ENCODE measurements at regions not wholly inside any gene's neighbourhood (a gene's known extent, or its start where the extent isn't known, plus 50 kb on each side); places are given as distances from the start of the nearest gene placed in this dataset.

DNA sequence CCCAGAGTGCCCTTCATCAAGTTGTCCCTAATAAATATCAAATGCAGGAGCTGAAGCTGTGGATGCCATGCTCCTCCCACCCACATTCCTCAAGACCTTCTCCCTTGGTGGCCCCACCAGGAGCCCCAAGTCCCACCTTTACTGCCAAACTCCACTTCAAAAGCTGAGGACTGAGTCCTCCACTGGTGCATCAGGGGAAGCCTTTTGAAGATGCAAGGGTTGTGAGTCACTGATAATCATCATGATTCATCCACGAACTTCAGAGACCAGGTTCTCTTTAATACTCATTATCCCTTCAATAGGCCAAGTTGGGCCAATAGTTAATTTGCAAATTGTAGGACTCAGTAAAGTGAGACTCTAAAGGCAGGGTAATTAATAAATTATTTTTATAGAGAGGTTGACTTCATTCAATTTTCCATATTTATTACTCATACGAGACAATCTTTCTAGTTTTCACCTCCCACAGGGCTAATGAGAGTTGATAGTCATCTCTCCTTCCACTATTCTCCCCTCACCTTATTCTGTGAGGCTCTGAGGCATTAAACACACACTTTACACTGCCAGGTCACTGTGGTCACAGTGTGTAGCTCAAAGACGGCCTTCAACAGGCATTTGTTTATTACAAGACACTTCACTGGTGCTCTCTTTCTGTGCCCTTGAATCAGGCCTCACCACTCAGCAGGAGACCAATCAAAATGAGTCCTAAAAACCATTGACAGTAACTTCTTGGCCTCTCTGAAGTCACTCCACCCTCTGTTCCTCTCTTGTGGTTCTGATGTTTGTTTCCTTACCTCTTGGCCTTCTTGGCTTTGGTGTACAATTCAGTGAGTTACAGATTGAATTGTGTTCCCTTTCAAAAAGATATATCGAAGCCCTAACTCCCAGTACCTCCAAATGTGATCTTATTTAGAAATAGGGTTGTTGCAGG, 99.9 kb downstream of the TRIB2 start:
- no peak overlapping the region for H3K27ac ChIP-seq (ENCODE audit: low read length)

DNA sequence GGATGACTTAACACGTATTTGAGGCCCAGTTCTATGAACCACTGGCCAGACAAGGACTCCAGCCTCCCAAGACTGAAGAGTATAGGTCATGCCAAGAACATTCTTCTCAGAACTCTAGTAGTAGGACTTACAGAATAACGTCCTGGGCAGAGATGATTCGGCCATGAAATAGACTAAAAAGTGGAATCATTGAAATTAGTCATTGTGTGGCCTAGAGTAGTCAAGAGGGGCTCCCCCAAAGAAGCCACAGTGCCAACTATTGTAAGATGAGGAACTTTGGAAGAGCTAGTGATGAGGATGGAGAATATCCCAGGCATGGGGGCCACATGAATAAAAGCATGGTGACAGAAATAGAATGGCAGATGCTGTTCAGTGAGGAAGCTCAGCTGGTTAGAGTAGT, 101.1 kb downstream of the TRIB2 start:
- Histone ChIP-seq H3K9me3 (ENCODE audit: control insufficient read depth in 1 of 2, low read length in 2 of 2) (no peaks in the 10 kb centered on the region), H3K4me3 (ENCODE audit: low read depth in 1 of 2, low read length in 2 of 2) (no peak overlapping the region), H3K27ac (ENCODE audit: low read length) (no peak overlapping the region), H3K4me1 (ENCODE audit: control insufficient read depth in 1 of 2, insufficient read depth in 2 of 2, low read length in 2 of 2) (peaks cover 0 to 11% of the 10 kb centered on the region in 2 donors), H3K36me3 (ENCODE audit: control insufficient read depth in 1 of 2, insufficient read depth in 2 of 2, low read length in 2 of 2) (peaks cover 0 to 4% of the 10 kb centered on the region in 2 donors), H3K27me3 (ENCODE audit: low read depth, low read length) (no peaks in the 10 kb centered on the region)

More for the DNA sequence above, 99.9 kb downstream of the TRIB2 start:
- no peaks in the 10 kb centered on the region for H3K9me3 ChIP-seq (ENCODE audit: control insufficient read depth in 1 of 2, low read length in 2 of 2)
- H3K4me1 ChIP-seq (ENCODE audit: control insufficient read depth in 1 of 2, insufficient read depth in 2 of 2, low read length in 2 of 2): peaks cover 0 to 11% of the 10 kb centered on the region in 2 donors
- H3K4me3 ChIP-seq (ENCODE audit: low read depth in 1 of 2, low read length in 2 of 2): no peak overlapping the region
- peaks cover 0 to 4% of the 10 kb centered on the region in 2 donors for H3K36me3 ChIP-seq (ENCODE audit: control insufficient read depth in 1 of 2, insufficient read depth in 2 of 2, low read length in 2 of 2)
- H3K27me3 ChIP-seq (ENCODE audit: low read depth, low read length): no peaks in the 10 kb centered on the region

- peaks cover 0 to 4% of the 10 kb centered on the region in 2 donors for H3K36me3 ChIP-seq (ENCODE audit: control insufficient read depth in 1 of 2, insufficient read depth in 2 of 2, low read length in 2 of 2)
- peaks cover 0 to 11% of the 10 kb centered on the region in 2 donors for H3K4me1 ChIP-seq (ENCODE audit: control insufficient read depth in 1 of 2, insufficient read depth in 2 of 2, low read length in 2 of 2)
- H3K27ac ChIP-seq (ENCODE audit: low read length): peak overlapping the region; percentile 19
- H3K27me3 ChIP-seq (ENCODE audit: low read depth, low read length): no peaks in the 10 kb centered on the region
- no peak overlapping the region for H3K4me3 ChIP-seq (ENCODE audit: low read depth in 1 of 2, low read length in 2 of 2)
- H3K9me3 ChIP-seq (ENCODE audit: control insufficient read depth in 1 of 2, low read length in 2 of 2): no peaks in the 10 kb centered on the region
Observed at GRCh38 chr2:12818416-12819102, 101.8 kb downstream of the TRIB2 start.

DNA sequence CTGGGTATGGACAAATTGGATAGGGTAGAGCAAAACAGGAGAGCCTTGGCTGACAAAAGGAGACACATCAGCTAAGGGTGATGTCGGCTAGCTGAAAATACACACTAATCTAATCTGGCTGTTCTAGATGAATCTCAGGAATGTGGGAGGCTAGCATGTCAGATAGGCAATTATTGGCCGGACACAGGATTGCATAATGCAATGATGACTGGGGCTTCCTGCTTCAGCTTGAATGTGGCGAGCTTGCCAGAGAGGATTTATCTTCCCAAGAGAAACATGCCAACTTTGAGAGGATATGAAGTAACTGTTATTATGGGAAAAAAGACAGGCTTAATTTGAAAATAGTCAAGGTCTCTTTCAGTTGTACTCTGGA, 102.4 kb downstream of the TRIB2 start:
- no peaks in the 10 kb centered on the region for H3K9me3 ChIP-seq (ENCODE audit: control insufficient read depth in 1 of 2, low read length in 2 of 2)
- H3K36me3 ChIP-seq (ENCODE audit: control insufficient read depth in 1 of 2, insufficient read depth in 2 of 2, low read length in 2 of 2): peaks cover 0 to 4% of the 10 kb centered on the region in 2 donors
- no peaks in the 10 kb centered on the region for H3K27me3 ChIP-seq (ENCODE audit: low read depth, low read length)
- H3K4me1 ChIP-seq (ENCODE audit: control insufficient read depth in 1 of 2, insufficient read depth in 2 of 2, low read length in 2 of 2): peaks cover 0 to 12% of the 10 kb centered on the region in 2 donors
- H3K4me3 ChIP-seq (ENCODE audit: low read depth in 1 of 2, low read length in 2 of 2): no peak overlapping the region
- peak overlapping the region; percentile 48 for H3K27ac ChIP-seq (ENCODE audit: low read length)

DNA sequence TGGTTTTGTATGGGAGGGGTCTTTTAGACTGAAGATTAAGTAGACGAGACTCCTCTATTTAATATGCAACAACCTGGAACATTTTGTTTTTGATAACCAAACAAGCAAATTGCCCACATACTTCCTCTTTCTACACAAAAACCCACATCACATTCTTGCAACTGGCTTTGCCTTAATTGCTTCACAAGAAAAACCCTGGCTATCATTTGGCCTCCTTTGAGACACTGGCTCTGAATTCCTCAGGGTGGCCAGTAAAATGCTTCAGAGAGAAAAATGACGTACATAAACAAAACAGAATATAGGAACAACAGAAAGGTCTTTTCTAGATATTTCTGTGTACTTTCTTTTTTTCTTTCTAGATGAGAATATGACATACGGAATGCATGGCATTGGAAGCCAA, 103.0 kb downstream of the TRIB2 start:
- Histone ChIP-seq H3K9me3 (ENCODE audit: control insufficient read depth in 1 of 2, low read length in 2 of 2) (no peaks in the 10 kb centered on the region), H3K36me3 (ENCODE audit: control insufficient read depth in 1 of 2, insufficient read depth in 2 of 2, low read length in 2 of 2) (peaks cover 0 to 4% of the 10 kb centered on the region in 2 donors), H3K27me3 (ENCODE audit: low read depth, low read length) (no peaks in the 10 kb centered on the region), H3K4me3 (ENCODE audit: low read depth in 1 of 2, low read length in 2 of 2) (no peak overlapping the region), H3K27ac (ENCODE audit: low read length) (peak overlapping the region; percentile 48), H3K4me1 (ENCODE audit: control insufficient read depth in 1 of 2, insufficient read depth in 2 of 2, low read length in 2 of 2) (peaks cover 0 to 18% of the 10 kb centered on the region in 2 donors)

DNA sequence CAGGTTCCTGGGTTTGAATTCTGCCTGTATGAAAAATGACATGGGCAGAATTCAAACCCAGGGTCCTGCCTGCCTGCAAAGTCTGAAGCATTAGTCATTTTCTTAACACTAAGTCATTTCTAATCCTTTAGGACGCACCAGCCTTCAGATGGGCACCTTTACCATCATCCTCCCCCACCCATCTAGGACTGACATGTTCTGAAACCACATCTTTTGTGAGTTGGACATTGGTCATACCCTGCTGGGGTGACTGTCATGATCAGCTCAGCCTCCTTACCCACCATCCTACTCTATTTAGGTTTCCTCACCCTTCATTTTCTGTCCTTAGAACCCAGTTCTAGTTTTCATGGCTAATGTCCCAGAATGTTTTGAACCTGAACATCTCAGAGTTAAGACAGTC, 104.9 kb downstream of the TRIB2 start:
- Histone ChIP-seq H3K36me3 (ENCODE audit: control insufficient read depth in 1 of 2, insufficient read depth in 2 of 2, low read length in 2 of 2) (peaks cover 0 to 4% of the 10 kb centered on the region in 2 donors), H3K4me1 (ENCODE audit: control insufficient read depth in 1 of 2, insufficient read depth in 2 of 2, low read length in 2 of 2) (peaks cover 0 to 19% of the 10 kb centered on the region in 2 donors), H3K4me3 (ENCODE audit: low read depth in 1 of 2, low read length in 2 of 2) (no peak overlapping the region), H3K9me3 (ENCODE audit: control insufficient read depth in 1 of 2, low read length in 2 of 2) (no peaks in the 10 kb centered on the region), H3K27me3 (ENCODE audit: low read depth, low read length) (no peaks in the 10 kb centered on the region), H3K27ac (ENCODE audit: low read length) (no peak overlapping the region)

DNA sequence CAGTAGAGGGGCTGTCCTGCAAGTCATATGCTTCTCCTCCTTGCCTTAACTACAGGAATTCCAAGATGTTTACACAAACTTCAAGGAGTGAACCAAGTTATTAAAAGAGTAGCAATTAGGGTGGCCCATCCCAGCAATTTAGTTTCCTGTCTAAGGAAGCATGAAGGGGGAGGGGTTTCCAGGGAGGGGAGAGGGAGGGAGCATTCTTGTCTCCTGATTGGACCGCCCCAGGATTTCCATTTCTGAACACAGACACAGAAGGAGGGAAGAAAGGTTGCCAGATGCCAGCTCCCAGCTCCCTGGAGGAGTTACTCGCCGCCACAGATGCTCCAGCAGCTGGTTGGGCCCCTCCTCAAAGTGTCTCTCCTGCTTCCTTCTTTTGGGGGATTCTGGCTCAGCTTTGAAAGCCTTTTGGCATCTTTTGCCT, 107.6 kb downstream of the TRIB2 start:
- H3K4me3 ChIP-seq (ENCODE audit: low read depth in 1 of 2, low read length in 2 of 2): no peak overlapping the region
- no peak overlapping the region for H3K27ac ChIP-seq (ENCODE audit: low read length)
- H3K4me1 ChIP-seq (ENCODE audit: control insufficient read depth in 1 of 2, insufficient read depth in 2 of 2, low read length in 2 of 2): peaks cover 0 to 13% of the 10 kb centered on the region in 2 donors
- no peaks in the 10 kb centered on the region for H3K27me3 ChIP-seq (ENCODE audit: low read depth, low read length)
- peaks cover 0 to 3% of the 10 kb centered on the region in 2 donors for H3K36me3 ChIP-seq (ENCODE audit: control insufficient read depth in 1 of 2, insufficient read depth in 2 of 2, low read length in 2 of 2)
- no peaks in the 10 kb centered on the region for H3K9me3 ChIP-seq (ENCODE audit: control insufficient read depth in 1 of 2, low read length in 2 of 2)

- Histone ChIP-seq H3K36me3 (ENCODE audit: control insufficient read depth in 1 of 2, insufficient read depth in 2 of 2, low read length in 2 of 2) (no peaks in the 10 kb centered on the region), H3K4me1 (ENCODE audit: control insufficient read depth in 1 of 2, insufficient read depth in 2 of 2, low read length in 2 of 2) (peaks cover 0 to 8% of the 10 kb centered on the region in 2 donors), H3K27me3 (ENCODE audit: low read depth, low read length) (no peaks in the 10 kb centered on the region), H3K27ac (ENCODE audit: low read length) (no peak overlapping the region), H3K4me3 (ENCODE audit: low read depth in 1 of 2, low read length in 2 of 2) (no peak overlapping the region), H3K9me3 (ENCODE audit: control insufficient read depth in 1 of 2, low read length in 2 of 2) (no peaks in the 10 kb centered on the region)
Observed at GRCh38 chr2:12824778-12825379, 108.1 kb downstream of the TRIB2 start.

DNA sequence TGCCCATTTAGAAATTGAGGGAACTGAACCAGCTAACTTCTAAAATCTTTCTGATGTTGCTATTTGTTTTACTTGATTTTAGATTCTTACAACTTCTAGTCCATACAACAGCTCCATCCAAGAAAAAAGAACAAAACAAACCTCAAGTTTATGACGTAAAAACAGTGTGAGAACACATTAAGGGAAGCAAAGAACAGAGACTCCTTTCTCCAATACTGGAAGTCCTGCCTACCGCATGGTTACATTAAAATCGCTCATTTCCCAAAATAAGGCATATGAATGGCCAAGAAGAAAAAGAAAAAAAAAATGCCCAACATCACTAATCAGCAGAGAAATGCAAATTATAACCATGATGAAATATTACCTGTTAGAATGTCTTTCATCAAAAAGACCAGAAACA, 110.0 kb downstream of the TRIB2 start:
- H3K4me3 ChIP-seq (ENCODE audit: low read depth in 1 of 2, low read length in 2 of 2): no peak overlapping the region
- no peaks in the 10 kb centered on the region for H3K9me3 ChIP-seq (ENCODE audit: control insufficient read depth in 1 of 2, low read length in 2 of 2)
- H3K27ac ChIP-seq (ENCODE audit: low read length): no peak overlapping the region
- no peaks in the 10 kb centered on the region for H3K27me3 ChIP-seq (ENCODE audit: low read depth, low read length)
- H3K36me3 ChIP-seq (ENCODE audit: control insufficient read depth in 1 of 2, insufficient read depth in 2 of 2, low read length in 2 of 2): no peaks in the 10 kb centered on the region
- peaks cover 0 to 8% of the 10 kb centered on the region in 2 donors for H3K4me1 ChIP-seq (ENCODE audit: control insufficient read depth in 1 of 2, insufficient read depth in 2 of 2, low read length in 2 of 2)

DNA sequence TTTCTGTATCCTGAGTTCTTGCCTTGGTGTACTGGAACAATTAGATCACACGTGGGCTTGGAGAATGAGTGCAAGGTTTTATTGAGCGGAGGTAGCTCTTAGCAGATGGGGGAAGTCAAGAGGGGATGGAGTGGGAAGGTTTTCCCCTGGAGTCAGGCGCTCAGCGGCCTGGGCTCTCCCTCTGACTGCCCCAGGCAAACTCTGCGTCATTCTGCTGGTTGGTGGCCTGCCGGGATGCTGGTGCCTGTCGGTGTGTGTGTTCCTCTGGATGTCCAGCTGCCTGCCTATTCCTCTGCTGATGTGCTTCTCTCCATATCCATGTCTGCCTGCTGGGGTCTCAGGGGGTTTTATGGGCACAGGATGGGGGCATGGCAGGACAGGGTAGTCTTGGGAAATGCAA, 111.0 kb downstream of the TRIB2 start:
- Histone ChIP-seq H3K27me3 (ENCODE audit: low read depth, low read length) (no peaks in the 10 kb centered on the region), H3K9me3 (ENCODE audit: control insufficient read depth in 1 of 2, low read length in 2 of 2) (no peaks in the 10 kb centered on the region), H3K4me1 (ENCODE audit: control insufficient read depth in 1 of 2, insufficient read depth in 2 of 2, low read length in 2 of 2) (peaks cover 0 to 8% of the 10 kb centered on the region in 2 donors), H3K4me3 (ENCODE audit: low read depth in 1 of 2, low read length in 2 of 2) (no peak overlapping the region), H3K27ac (ENCODE audit: low read length) (no peak overlapping the region), H3K36me3 (ENCODE audit: control insufficient read depth in 1 of 2, insufficient read depth in 2 of 2, low read length in 2 of 2) (no peaks in the 10 kb centered on the region)

DNA sequence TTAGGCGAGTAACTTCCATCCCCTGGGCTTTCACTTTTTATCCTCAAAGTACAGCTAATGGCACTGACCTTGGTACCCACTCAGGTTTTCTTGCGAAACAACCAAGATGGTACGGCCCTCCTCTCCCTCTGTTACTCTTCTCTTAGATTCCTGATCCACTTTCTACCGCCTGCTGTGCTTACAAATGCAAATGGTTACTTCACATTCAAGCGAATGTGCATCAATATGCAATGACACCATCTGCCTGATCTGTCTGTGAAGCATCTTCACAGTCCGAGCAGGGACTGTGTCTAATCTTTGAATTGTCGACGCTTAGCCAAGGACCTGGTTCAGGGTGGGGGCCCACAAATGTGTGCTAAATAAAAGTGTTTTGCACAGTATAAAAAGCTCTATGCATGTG, 112.2 kb downstream of the TRIB2 start:
- H3K27me3 ChIP-seq (ENCODE audit: low read depth, low read length): no peaks in the 10 kb centered on the region
- no peaks in the 10 kb centered on the region for H3K9me3 ChIP-seq (ENCODE audit: control insufficient read depth in 1 of 2, low read length in 2 of 2)
- H3K4me1 ChIP-seq (ENCODE audit: control insufficient read depth in 1 of 2, insufficient read depth in 2 of 2, low read length in 2 of 2): peaks cover 0 to 8% of the 10 kb centered on the region in 2 donors
- no peak overlapping the region for H3K4me3 ChIP-seq (ENCODE audit: low read depth in 1 of 2, low read length in 2 of 2)
- no peak overlapping the region for H3K27ac ChIP-seq (ENCODE audit: low read length)
- H3K36me3 ChIP-seq (ENCODE audit: control insufficient read depth in 1 of 2, insufficient read depth in 2 of 2, low read length in 2 of 2): no peaks in the 10 kb centered on the region

Data from muscle layer of duodenum (tissue), 2 donors.